GM12878 (cell line): ENCODE measurements at regions not wholly inside any gene's neighbourhood (a gene's known extent, or its start where the extent isn't known, plus 50 kb on each side); places are given as distances from the start of the nearest gene placed in this dataset.

Experiments
- ATAC-seq: fragments of 200-7000 bp; cut with Tn5 transposase; 3 replicates; pipeline ENCODE4 v1.9.1; 2020; ENCODE audit warnings: mild to moderate bottlenecking, moderate library complexity
- BruUV-seq: library from RNA; stranded (reverse); fragments of 400-500 nt; replicated peaks from 2 replicates; lab custom pipeline; 2021; lab: Mats Ljungman, UMichigan
- CTCF ChIA-PET: fragments of 300-600 bp; sonication (Branson Sonifier 250); formaldehyde crosslinking; extraction: SDS; loops from one replicate; lab custom pipeline; 2021; ENCODE audit warnings: inconsistent platforms; lab: Yijun Ruan, JAX
- POLR2A ChIA-PET: fragments of 350-600 bp; formaldehyde crosslinking; extraction: SDS; loops from one replicate; lab custom pipeline; 2021; ENCODE audit warnings: inconsistent platforms; lab: Charles Lee
- RAD21 ChIA-PET: fragments of 300-600 bp; sonication (Branson Sonifier 250); formaldehyde crosslinking; loops from one replicate; lab custom pipeline; 2023; ENCODE audit warnings: antibody characterized with exemption; ENCODE audit not compliant: unreplicated experiment; lab: Charles Lee
- SMC1A ChIA-PET: fragments of 300-600 bp; sonication (Branson Sonifier 250); formaldehyde crosslinking; loops from one replicate; lab custom pipeline; 2023; ENCODE audit not compliant: unreplicated experiment, uncharacterized antibody; lab: Charles Lee
- DNase-seq: peaks from one replicate; pipeline ENCODE4 v3.0.0-alpha.2; 2011; ENCODE audit warnings: low read depth, low spot score
- FAIRE-seq: peaks from 3 replicates; lab custom pipeline; 2011; peaks lifted over from hg19 to GRCh38; lab: Jason Lieb, UNC
- H2AFZ ChIP-seq: 2 replicates; pipeline ENCODE4 v1.6.0; 2011; ENCODE audit warnings: low read depth, low read length, control low read depth; ENCODE audit not compliant: control insufficient read depth
- H3K27ac ChIP-seq: 2 replicates; pipeline ENCODE4 v1.5.1; 2011; ENCODE audit warnings: control low read depth; ENCODE audit not compliant: control insufficient read depth, insufficient read depth
- H3K27me3 ChIP-seq, 2 experiments: replicated peaks in 1 of 2; 2 replicates each; pipeline versions ENCODE4 v1.6.0 to v1.6.1; 2011; ENCODE audit warnings: low read length in 1 of 2; ENCODE audit not compliant: control insufficient read depth in 2 of 2, insufficient read depth in 2 of 2
- H3K36me3 ChIP-seq, 2 experiments: 2 replicates each; pipeline ENCODE4 v1.5.1; 2011; ENCODE audit warnings: low read length in 1 of 2; ENCODE audit not compliant: control insufficient read depth in 2 of 2, insufficient read depth in 2 of 2
- H3K4me1 ChIP-seq: 2 replicates; pipeline ENCODE4 v1.6.1; 2011; ENCODE audit warnings: mild to moderate bottlenecking, low read length, moderate library complexity, mixed read lengths; ENCODE audit not compliant: control insufficient read depth, insufficient read depth
- H3K4me2 ChIP-seq: 2 replicates; pipeline ENCODE4 v1.6.0; 2011; ENCODE audit warnings: control low read depth; ENCODE audit not compliant: control insufficient read depth, insufficient read depth
- H3K4me3 ChIP-seq: fragments of 200-600 bp; sonication (generic); 2 replicates; pipeline ENCODE4 v1.5.1; 2016
- H3K79me2 ChIP-seq: 2 replicates; pipeline ENCODE4 v1.6.0; 2011; ENCODE audit warnings: low read length; ENCODE audit not compliant: control insufficient read depth, insufficient read depth
- H3K9ac ChIP-seq: 2 replicates; pipeline ENCODE4 v1.8.0; 2011; ENCODE audit warnings: low read length, control low read depth, mixed read lengths; ENCODE audit not compliant: control insufficient read depth, insufficient read depth
- H3K9me3 ChIP-seq: replicated peaks from 3 replicates; pipeline ENCODE4 v1.5.1; 2011; ENCODE audit warnings: mild to moderate bottlenecking, low read length; ENCODE audit not compliant: control insufficient read depth, insufficient read depth
- H4K20me1 ChIP-seq: 2 replicates; pipeline ENCODE4 v1.6.0; 2011; ENCODE audit not compliant: control insufficient read depth, insufficient read depth
- BCL11A ChIP-seq: IDR thresholded peaks from 2 replicates; pipeline ENCODE4 v1.6.1; 2011; ENCODE audit warnings: low read depth, low read length
- BMI1 ChIP-seq: fragments of 450-650 bp; IDR thresholded peaks from 2 replicates; pipeline ENCODE4 v1.6.1; 2016; ENCODE audit warnings: mild to moderate bottlenecking, moderate library complexity, borderline replicate concordance
- CHD2 ChIP-seq: IDR thresholded peaks from 2 replicates; pipeline ENCODE4 v1.6.1; 2011; ENCODE audit warnings: low read depth, low read length, improper control_type of control experiment, borderline replicate concordance
- E2F4 ChIP-seq: IDR thresholded peaks from 2 replicates; pipeline ENCODE4 v1.6.1; 2012; ENCODE audit warnings: low read depth, low read length, improper control_type of control experiment
- IRF5 ChIP-seq: fragments of 450-650 bp; IDR thresholded peaks from 2 replicates; pipeline ENCODE4 v1.6.1; 2017; ENCODE audit warnings: borderline replicate concordance
- NFXL1 ChIP-seq: fragments of 450-650 bp; IDR thresholded peaks from 2 replicates; pipeline ENCODE4 v1.6.1; 2017; ENCODE audit warnings: antibody characterized with exemption, mild to moderate bottlenecking, borderline replicate concordance
- NR2C2 ChIP-seq: IDR thresholded peaks from 2 replicates; pipeline ENCODE4 v1.6.1; 2011; ENCODE audit warnings: borderline replicate concordance, low read depth; ENCODE audit not compliant: control insufficient read depth, insufficient read length
- RB1 ChIP-seq: fragments of 450-650 bp; formaldehyde crosslinking; IDR thresholded peaks from 2 replicates; pipeline ENCODE4 v1.6.1; 2017; ENCODE audit warnings: mild to moderate bottlenecking, borderline replicate concordance
- RELB ChIP-seq: fragments of 450-650 bp; IDR thresholded peaks from 2 replicates; pipeline ENCODE4 v1.6.1; 2017; ENCODE audit warnings: low read depth, mild to moderate bottlenecking, moderate library complexity
- RUNX3 ChIP-seq: IDR thresholded peaks from 2 replicates; pipeline ENCODE4 v1.6.1; 2012; ENCODE audit warnings: low read length, inconsistent platforms
- ZNF622 ChIP-seq: fragments of 450-650 bp; IDR thresholded peaks from 2 replicates; pipeline ENCODE4 v1.6.1; 2017; ENCODE audit warnings: mild to moderate bottlenecking, inconsistent platforms
- WGBS: methylation state at CpG from one replicate; pipeline ENCODE4 v1.1.6; 2016; ENCODE audit warnings: low lambda C conversion rate; ENCODE audit not compliant: insufficient replicate concordance, insufficient coverage; ENCODE audit errors: missing lambda C conversion rate; 5-methylcytosine and 5-hydroxymethylcytosine counted together
- in situ Hi-C: fragments of 300-500 bp; cut with MboI; formaldehyde crosslinking; loops from 9 replicates; pipeline ENCODE4 v1.14.3; 2018; ENCODE audit warnings: mixed read lengths
- intact Hi-C: fragments of 100-400 bp; cut with micrococcal nuclease; formaldehyde crosslinking; loops from one replicate; pipeline ENCODE4 v1.14.2; 2022; ENCODE audit not compliant: unreplicated experiment

GRCh38 chr3:152192050-152192449 is 76.7 kb upstream of the MBNL1 start:
- ChIA-PET POLR2A (no interaction called here), RAD21 (interaction anchor here (2.3 to 2.5 kb wide), 2 partner anchors 76 to 251 kb away, joined by 9 to 10 read pairs; partner anchors contain the start of gene MBNL1), CTCF (interaction anchor here (0.7 to 2.7 kb wide), 2 partner anchors 8 to 51 kb away, joined by 3 to 20 read pairs; no protein-coding TSS in a partner anchor), SMC1A (interaction anchor here (0.7 to 2.6 kb wide), 4 partner anchors 8 to 252 kb away, joined by 3 to 19 read pairs (median 6); no protein-coding TSS in a partner anchor)
- FAIRE-seq (no peak), ATAC-seq (no peak), DNase-seq (no peak)
- H3K27me3 ChIP-seq = no peaks in the 10 kb centered on the region
- H3K79me2 ChIP-seq = no peaks in the 10 kb centered on the region
- no peak overlapping the region for H3K27ac ChIP-seq
- BruUV-seq = no TSS peak
- no peak overlapping the region for H3K4me2 ChIP-seq
- TF ChIP-seq RB1 (no peak), BMI1 (no peak), ZNF622 (no peak), RUNX3 (no peak)
- in situ Hi-C loops (no loop called here), intact Hi-C loops (no loop called here)
- H3K36me3 ChIP-seq = no peaks in the 10 kb centered on the region
- no peak overlapping the region for H3K4me3 ChIP-seq
- H3K4me1 ChIP-seq = peaks cover 16% of the 10 kb centered on the region
- H4K20me1 ChIP-seq = no peaks in the 10 kb centered on the region
- peak overlapping the region; percentile 55 for H2AFZ ChIP-seq
- 96% methylated on average over 4 of the region's 4 CpGs for WGBS
- no peak overlapping the region for H3K9ac ChIP-seq
- H3K9me3 ChIP-seq = no peaks in the 10 kb centered on the region

GRCh38 chr3:152192936-152193672 is 75.6 kb upstream of the MBNL1 start:
- Histone ChIP-seq H3K4me1 (peaks cover 23% of the 10 kb centered on the region), H3K9me3 (no peaks in the 10 kb centered on the region), H3K4me2 (peak overlapping the region; percentile 88), H4K20me1 (no peaks in the 10 kb centered on the region), H3K9ac (no peak overlapping the region), H3K79me2 (peaks cover 1% of the 10 kb centered on the region), H3K36me3 (no peaks in the 10 kb centered on the region), H3K4me3 (0 out of 2 replicates have a peak overlapping the region, but pooled peaks have one; percentile 44), H2AFZ (peak overlapping the region; percentile 78), H3K27me3 (no peaks in the 10 kb centered on the region), H3K27ac (peak overlapping the region; percentile 19; the same call in 1 of the 2 replicates)
- BruUV-seq = no TSS peak
- ChIA-PET POLR2A (interaction anchor here (0.5 to 1.5 kb wide), 3 partner anchors 8 to 93 kb away, joined by 3 to 5 read pairs (median 3); no protein-coding TSS in a partner anchor), SMC1A (interaction anchor here (0.6 to 2.6 kb wide), 19 partner anchors 8 to 254 kb away, joined by 3 to 19 read pairs (median 5); partner anchors contain the start of gene MBNL1), CTCF (interaction anchor here (0.7 to 2.7 kb wide), 9 partner anchors 9 to 279 kb away, joined by 3 to 20 read pairs (median 3); no protein-coding TSS in a partner anchor), RAD21 (interaction anchor here (0.8 to 2.5 kb wide), 14 partner anchors 9 to 250 kb away, joined by 3 to 17 read pairs (median 5); partner anchors contain the start of gene MBNL1)
- ATAC-seq (no peak), DNase-seq (no peak), FAIRE-seq (no peak)
- 70% methylated on average over 5 of the region's 5 CpGs for WGBS
- intact Hi-C loops (no loop called here), in situ Hi-C loops (no loop called here)
- no peak for TF ChIP-seq CHD2
- no peak for TF ChIP-seq NR2C2
- TF ChIP-seq BCL11A = no peak
- no peak for TF ChIP-seq E2F4
- no peak for TF ChIP-seq NFXL1
- no peak for TF ChIP-seq RELB
- no peak for TF ChIP-seq IRF5
